ENCODE measurements at regions not wholly inside any gene's neighbourhood (a gene's known extent, or its start where the extent isn't known, plus 50 kb on each side); places are given as distances from the start of the nearest gene placed in this dataset.
"Not testable (repeated sequence)": the region's sequence is repeated elsewhere in the genome, so short reads cannot be mapped to it uniquely, and the experiment has no call there.

DNA sequence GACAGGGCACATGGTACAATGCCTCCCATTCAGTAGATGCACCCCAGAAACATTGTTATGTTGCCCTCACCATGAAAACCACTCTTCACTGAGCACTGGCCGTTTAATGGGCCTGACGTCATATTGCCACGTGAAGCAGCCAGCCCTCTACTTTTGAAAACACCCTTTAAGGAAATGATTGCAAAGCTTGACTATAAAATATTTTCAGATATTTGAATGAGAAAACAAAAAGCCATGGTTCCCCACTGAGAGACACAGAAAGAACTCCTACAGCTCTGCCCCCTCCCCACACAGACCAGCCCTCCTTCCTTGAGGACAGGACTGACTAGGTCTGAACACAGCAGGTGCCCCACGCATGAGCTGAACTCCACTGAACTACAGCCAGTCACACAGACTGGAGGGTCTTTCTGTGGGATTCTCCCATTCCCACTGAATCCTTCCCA, 349.1 kb downstream of the ANAPC1 start:
- Histone ChIP-seq H3K4me3 (no peak overlapping the region), H3K27ac (no peak overlapping the region)
- TF ChIP-seq, protein P1, sequence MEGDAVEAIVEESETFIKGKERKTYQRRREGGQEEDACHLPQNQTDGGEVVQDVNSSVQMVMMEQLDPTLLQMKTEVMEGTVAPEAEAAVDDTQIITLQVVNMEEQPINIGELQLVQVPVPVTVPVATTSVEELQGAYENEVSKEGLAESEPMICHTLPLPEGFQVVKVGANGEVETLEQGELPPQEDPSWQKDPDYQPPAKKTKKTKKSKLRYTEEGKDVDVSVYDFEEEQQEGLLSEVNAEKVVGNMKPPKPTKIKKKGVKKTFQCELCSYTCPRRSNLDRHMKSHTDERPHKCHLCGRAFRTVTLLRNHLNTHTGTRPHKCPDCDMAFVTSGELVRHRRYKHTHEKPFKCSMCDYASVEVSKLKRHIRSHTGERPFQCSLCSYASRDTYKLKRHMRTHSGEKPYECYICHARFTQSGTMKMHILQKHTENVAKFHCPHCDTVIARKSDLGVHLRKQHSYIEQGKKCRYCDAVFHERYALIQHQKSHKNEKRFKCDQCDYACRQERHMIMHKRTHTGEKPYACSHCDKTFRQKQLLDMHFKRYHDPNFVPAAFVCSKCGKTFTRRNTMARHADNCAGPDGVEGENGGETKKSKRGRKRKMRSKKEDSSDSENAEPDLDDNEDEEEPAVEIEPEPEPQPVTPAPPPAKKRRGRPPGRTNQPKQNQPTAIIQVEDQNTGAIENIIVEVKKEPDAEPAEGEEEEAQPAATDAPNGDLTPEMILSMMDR (IDR thresholded peaks at IDR 0.05), result no peak
- no peak for DNase-seq (ENCODE audit: low spot score)

DNA sequence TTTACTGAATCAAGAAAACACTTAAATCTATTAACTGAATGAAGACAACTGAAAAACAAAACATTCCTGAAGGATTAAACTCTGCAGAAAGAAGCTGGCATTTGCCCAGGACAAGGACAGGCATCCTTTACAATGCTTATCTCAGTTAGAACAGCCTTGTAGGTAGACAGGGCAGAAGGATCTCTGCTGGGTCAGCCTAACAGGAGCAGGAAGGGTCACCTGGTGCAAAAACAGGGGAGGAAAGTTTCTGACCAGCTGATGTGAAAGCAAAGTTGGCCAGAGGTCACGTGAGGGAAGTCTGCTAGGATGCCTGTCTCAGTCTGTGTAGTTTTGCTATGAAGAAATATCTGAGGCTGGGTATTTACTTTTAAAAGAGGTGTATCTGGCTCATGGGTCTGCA, 348.6 kb downstream of the ANAPC1 start:
- no peak overlapping the region for H3K27ac ChIP-seq
- no peak overlapping the region for H3K4me3 ChIP-seq
- DNase-seq (ENCODE audit: low spot score), result no peak
- TF ChIP-seq, protein P1 (IDR thresholded peaks at IDR 0.05), result no peak

DNA sequence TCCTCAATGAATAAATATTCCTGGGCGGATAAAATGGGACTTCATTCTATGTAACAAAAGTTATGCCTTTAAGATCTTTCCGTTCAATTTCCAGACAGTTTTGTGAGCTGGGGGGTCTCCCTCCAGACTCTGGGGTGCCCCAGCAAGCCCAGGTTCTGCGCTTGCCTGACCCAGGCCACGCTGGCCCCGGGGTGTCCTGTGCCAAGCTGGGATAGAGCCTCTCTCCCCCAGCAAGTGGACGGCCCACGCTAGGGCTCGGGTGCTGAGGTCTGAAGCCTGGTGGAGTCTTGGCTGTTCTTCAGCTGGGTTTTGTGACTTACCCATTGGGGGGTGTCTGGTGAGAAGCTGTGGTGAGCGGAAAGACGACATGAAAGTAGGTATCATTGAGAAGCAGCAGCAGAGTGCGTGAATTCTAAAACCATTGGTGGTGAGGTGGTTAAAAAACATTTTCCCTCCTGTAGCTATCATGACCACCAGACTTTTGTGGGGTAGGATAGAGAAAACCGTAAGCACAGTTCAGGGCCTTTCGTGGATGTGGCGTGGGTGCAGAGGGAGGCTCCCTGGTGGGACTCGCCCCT, 346.8 kb downstream of the ANAPC1 start:
- DNase-seq (ENCODE audit: low spot score), result no peak
- TF ChIP-seq, protein P1 (IDR thresholded peaks at IDR 0.05), result no peak
- no peak overlapping the region for H3K4me3 ChIP-seq
- no peak overlapping the region for H3K27ac ChIP-seq

DNA sequence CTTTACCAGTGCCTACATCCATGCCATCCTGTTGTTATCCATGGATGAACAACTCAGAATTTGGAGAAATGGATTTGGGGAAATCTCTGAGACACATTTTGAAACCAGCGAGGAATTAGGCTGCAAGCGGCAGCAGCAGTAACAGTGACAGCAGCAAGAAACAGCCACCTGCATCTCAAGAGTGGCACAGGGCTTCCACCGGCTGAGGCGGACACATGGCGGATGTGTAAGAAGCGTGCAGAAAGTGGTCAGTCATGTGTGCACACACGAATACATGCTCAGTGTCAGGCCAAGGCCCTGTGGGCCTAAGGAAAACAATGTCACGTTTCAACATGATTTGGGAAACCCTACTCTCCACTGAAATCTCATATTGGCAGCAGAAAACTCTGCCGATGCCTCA, 344.0 kb downstream of the ANAPC1 start:
- H3K27ac ChIP-seq; DNase-seq (ENCODE audit: low spot score); H3K4me3 ChIP-seq: not testable (repeated sequence)

DNA sequence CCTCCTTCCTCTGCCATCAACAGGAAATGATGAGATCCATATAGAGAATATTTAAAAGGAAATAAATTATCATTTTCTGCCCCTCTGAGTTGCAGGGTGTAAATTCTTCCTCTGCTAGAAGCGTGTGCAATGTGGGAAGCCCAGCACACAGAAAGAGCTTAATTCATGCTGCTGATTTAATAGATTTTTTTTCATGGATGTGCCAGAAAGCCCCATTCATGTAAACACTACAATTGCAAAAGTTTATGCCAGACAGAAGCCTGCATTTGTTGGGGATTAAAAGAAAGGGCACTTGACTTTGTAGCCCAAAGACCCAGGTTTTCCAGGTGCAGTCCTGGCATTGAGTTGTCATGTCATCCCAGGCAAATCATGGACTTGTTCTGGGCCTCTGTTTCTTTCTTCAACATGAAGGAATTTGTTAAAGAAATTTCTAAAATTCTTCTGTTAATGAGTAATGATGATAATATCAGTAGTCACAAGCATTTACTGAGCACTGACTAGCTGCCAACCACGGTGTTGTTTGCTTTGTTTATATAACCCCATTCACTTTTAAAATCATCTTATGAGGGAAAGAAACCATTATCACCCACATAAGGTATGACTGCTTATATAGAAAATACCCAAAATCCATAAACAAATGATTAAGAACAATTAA, 341.7 kb downstream of the ANAPC1 start:
- not testable (repeated sequence) for DNase-seq (ENCODE audit: low spot score); H3K27ac ChIP-seq; H3K4me3 ChIP-seq

DNA sequence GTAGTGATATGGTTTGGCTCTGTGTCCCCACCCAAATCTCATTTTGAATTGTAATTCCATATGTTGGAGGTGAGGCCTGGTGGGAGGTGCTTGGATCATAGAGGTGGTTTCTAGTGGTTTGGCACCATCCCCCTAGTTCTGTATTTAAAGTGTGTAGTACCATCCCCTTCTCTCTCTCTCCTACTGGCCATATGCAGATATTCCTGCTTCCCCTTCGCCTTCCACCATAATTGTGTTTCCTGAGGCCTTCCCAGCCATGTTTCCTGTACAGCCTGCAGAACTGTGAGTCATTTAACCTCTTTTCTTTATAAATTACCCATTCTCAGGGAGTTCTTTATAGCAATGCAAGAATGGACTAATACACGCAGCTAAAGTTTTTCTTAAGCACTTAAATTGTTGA, 340.0 kb downstream of the ANAPC1 start:
- not testable (repeated sequence) for H3K27ac ChIP-seq; DNase-seq (ENCODE audit: low spot score); H3K4me3 ChIP-seq

DNA sequence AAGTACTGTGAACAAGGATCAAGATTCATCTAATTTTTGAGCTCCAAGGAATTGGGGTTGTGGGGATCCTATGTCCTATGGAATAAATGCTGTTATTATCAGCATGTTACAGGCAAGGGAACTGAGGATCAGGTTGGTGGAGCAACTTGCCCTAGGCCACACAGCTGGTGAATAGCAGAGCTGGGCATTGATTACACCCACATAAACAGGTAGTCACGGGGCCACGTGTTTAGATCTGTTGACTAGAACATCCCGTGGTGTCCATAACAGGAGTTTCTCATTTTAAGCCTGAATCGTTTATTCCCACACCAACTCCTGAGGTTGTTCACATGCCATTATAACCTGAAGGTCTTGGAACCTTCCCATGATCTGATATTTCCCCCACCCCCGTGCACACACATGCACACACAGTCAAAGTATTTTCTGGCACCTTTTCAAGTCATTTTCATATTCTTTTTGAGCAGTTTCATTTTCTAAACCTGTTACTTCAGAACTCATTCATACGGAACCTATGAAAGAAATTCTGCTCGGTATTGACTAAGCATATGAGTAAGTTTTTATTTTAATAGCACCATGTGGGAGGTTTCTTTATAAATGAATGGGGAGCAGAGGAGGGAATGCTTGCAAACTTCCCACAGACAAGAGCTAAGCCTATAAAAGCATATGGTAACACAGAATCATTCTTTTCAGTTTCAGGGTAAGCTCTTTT, 338.1 kb downstream of the ANAPC1 start:
- not testable (repeated sequence) for H3K4me3 ChIP-seq; DNase-seq (ENCODE audit: low spot score); H3K27ac ChIP-seq

DNA sequence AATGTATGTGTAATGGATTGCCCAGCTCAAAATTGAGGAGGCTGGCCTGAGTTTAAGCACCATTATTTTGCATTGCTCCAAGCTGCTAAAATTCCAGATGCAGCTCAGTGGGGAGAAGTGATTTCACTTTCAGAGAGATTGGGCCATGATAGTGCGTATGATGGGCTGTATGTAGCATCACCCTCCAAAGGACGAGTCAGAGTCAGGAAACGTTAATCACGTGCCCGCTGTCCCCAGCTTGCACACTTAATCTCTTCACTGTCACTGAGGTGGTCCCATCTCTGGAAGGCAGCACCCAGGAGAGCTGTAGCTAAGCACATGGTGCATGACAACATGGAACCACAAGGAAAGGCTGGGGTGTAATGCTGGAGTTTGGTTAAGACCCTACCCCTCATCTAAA, 337.4 kb downstream of the ANAPC1 start:
- not testable (repeated sequence) for H3K4me3 ChIP-seq; DNase-seq (ENCODE audit: low spot score); H3K27ac ChIP-seq

DNA sequence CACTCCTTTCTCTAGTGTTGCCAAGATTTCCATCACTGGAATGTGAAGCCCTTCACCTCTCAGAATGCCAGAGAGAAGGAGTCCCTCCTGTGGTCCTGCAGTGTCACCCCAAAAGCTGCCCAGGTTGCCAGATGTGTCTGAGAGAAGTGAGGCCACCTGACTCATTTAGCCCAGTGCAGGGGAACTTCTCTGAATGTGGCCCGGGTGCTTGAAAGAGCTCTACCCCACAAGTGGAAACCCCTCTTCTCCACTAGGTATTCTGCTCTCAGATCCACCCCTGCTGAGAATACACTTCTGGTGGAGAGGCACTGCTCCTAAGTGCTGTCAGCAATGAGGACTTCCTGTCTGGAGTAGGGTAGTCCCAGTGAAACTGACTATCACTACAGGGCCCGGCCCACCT, 334.8 kb downstream of the ANAPC1 start:
- H3K4me3 ChIP-seq; H3K27ac ChIP-seq; DNase-seq (ENCODE audit: low spot score): not testable (repeated sequence)

DNA sequence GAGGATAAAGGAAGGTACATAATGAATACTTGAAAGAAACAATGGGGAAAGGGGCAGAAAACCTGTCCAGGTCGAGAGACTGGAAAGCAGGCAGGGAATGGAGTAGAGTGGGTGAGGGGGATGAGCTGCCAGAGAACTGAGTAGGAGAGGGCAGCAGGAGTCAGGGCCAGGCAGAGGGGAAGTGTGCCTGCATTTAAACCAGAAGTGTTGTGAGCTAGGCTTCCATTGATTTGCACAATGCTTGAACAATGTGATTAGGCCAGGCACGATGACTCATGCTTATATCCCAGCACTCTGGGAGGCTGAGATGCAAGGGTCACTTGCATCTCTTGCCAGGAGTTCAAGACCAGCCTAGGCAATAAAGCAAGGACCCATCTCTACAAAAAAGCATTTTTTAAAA, 332.6 kb downstream of the ANAPC1 start:
- H3K4me3 ChIP-seq; H3K27ac ChIP-seq; DNase-seq (ENCODE audit: low spot score): not testable (repeated sequence)

DNA sequence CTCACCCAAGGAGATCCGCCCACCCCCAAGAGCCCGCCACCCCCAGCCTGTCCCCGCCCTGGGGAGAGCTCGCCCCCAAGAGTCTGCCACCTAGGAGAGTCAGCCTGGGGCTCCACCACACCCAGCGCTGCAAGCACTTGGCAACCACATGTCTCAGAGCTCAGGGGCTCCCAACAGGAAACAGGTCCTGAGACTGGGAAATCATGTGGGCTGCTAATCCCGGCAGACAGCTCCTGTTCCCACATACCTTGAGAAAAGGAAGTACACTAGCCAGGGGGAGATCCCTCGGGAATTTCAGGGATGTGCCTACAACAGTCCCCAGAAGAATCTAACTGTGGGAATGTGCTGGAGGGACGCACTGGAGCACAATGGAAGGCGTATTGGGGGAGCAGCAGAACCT, 331.4 kb downstream of the ANAPC1 start:
- DNase-seq (ENCODE audit: low spot score); H3K4me3 ChIP-seq; H3K27ac ChIP-seq: not testable (repeated sequence)

DNA sequence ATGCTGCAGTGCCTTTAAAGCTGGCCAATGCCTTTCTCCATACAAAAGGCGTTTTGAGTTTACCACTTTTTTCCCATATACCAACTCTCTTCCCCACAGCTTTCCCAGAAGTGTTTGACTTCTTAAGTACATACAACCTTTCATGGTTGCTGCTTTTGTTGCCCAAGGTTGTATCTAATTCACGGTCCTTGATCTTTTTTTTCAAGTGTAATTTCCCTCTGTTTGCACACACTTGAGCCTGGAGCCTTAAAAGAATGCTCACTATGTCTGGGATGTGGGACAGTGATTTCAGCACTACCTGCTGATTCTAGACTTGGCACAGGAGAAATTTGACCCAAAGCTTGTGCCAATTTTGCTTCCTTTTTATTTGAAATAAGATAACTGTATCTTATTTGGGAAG, 324.7 kb downstream of the ANAPC1 start:
- not testable (repeated sequence) for H3K4me3 ChIP-seq; H3K27ac ChIP-seq; DNase-seq (ENCODE audit: low spot score)

DNA sequence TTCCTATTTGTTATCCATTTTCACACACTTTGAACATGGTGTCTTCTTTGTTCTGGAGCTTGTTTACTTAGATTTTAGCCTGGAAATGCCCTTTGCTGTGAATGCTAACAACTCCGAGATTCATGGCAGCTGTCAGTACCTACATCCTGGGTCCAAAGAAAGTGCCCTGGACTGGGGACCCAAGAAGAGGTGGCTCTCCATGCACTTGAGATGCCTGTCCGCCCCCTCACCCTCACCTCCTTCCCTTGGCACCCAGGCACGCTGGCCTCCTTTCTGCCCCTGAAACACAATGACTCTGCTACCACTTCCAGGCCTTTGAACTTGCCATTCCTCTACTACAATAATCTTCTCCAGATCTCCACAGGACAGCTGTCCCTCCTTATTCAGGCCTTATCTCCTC, 324.2 kb downstream of the ANAPC1 start:
- DNase-seq (ENCODE audit: low spot score); H3K27ac ChIP-seq; H3K4me3 ChIP-seq: not testable (repeated sequence)

DNA sequence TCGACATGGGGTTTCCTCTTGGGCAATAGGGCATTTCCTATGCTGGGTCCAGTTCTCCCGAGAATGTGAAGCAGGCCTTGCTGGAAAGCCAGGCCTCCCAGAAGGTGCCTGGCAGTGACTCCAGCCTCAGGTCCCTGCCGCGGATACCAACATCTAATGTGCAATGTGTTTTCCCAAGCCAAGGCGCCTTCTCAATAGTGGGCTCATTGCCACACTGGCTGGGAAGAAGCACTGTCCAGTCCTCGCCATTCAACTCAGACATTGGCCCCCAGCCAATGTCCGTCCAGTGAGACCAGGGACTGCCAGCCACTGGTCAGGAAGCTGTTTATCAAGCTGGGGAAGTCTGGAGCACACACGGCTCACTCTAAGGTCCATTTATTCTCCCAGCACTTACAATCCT, 317.9 kb downstream of the ANAPC1 start:
- H3K27ac ChIP-seq, result peak overlapping the region in 1 of 2 donors; percentile 16
- H3K4me3 ChIP-seq, result not testable (repeated sequence)
- DNase-seq (ENCODE audit: low spot score), result peak; percentile 71

DNA sequence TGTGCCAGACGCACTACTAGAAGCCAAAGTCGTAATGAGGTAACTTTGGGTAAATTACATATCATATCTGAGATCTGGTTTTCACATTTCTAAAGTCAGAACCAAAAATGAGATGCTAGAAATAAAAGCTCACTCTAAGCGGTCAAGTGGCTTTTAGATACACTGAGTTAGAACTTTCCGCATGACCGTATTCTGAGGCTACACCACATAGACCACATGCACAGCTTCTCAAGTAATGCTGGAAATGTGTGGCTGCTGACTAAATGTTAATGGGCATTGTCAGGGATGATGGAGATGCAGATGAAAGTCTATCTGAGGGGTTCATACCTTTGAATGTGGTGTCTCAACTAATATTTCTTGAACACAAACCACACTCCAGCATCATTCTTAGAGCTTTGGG, 316.8 kb downstream of the ANAPC1 start:
- not testable (repeated sequence) for DNase-seq (ENCODE audit: low spot score); H3K27ac ChIP-seq; H3K4me3 ChIP-seq

Measured in coronary artery (tissue), 2 donors.